Esophagus muscularis mucosa (tissue), 3 donors: ENCODE measurements at regions not wholly inside any gene's neighbourhood (a gene's known extent, or its start where the extent isn't known, plus 50 kb on each side); places are given as distances from the start of the nearest gene placed in this dataset.

Experiments used
- CTCF ChIP-seq, 3 experiments: fragments of 200-600 bp in 2 of 3; fragments of 450-650 bp in 1 of 3; sonication (generic) in 2 of 3; IDR thresholded peaks; one replicate each; pipeline ENCODE4 v1.5.1; 2017 to 2019; ENCODE audit warnings: antibody characterized with exemption in 3 of 3, mild to moderate bottlenecking in 2 of 3, moderate library complexity in 1 of 3
- POLR2A ChIP-seq: fragments of 450-650 bp; IDR thresholded peaks from one replicate; pipeline ENCODE4 v1.6.1; 2017; ENCODE audit warnings: antibody characterized with exemption, moderate library complexity, mild to moderate bottlenecking, low read depth
- POLR2AphosphoS5 ChIP-seq, 2 donors: sonication (generic); formaldehyde crosslinking; IDR thresholded peaks; one replicate each; pipeline ENCODE4 v1.6.1; 2017; ENCODE audit warnings: antibody characterized with exemption in 2 of 2

GRCh38 chr20:1720845-1721475, 63.4 kb upstream of the SIRPG start:
- TF ChIP-seq CTCF (IDR thresholded peaks at IDR 0.05) (no peak), POLR2AphosphoS5 (IDR thresholded peaks at IDR 0.05) (no peak), POLR2A (no peak)
